GM21526 (cell line): ENCODE measurements at regions not wholly inside any gene's neighbourhood (a gene's known extent, or its start where the extent isn't known, plus 50 kb on each side); places are given as distances from the start of the nearest gene placed in this dataset.

Source experiments
- ATAC-seq: cut with Tn5 transposase; IDR thresholded peaks from one replicate; pipeline ENCODE4 v1.9.1; 2021; ENCODE audit warnings: moderate library complexity; ENCODE audit not compliant: unreplicated experiment, low FRiP score

GRCh38 chr9:38315085-38315595 is 77.4 kb upstream of the ALDH1B1 start:
- no peak for ATAC-seq

DNA sequence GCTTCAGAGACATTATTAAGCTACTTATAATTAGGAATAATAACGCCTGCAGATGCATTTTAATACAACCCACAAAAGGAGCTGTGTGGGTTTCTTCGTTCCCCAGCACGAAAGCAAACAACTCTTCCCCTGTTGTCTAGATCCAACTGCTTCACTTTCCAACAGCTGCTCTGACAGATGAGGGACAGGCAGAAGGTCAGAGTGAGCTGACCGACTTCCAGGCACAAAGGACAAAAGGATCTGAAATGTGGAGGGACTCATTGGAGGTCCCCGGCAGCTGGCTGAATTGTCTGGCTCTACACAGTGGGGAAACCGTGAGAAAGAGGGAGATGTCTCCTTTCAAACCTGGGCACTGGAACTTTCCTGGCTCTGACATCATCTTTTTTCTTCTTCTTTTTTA is 79.1 kb upstream of the ALDH1B1 start:
- no peak for ATAC-seq

DNA sequence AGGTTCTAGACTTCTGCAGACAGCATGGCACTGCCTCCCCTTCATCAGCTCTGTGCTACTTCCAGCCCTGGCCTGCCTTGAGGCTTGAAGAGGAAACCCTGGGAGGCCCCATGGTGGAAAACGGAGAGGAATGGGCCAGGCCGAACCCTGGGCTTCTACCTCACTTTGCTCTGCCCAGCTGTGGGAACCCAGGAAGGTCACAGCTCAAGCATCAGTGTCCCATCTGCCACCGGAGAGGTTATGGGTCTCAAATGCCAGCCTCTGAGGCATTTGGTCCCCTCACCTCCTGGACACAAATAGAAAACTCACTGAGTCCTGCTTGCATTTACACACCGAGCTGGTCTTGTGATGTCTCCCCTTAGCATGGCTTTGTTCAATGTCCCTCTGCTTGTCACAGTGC is 80.1 kb upstream of the ALDH1B1 start:
- ATAC-seq, result no peak

- ATAC-seq, result no peak
These were observed 80.9 kb upstream of the ALDH1B1 start for GRCh38 chr9:38311382-38312270.

GRCh38 chr9:38309324-38310195 is 82.9 kb upstream of the ALDH1B1 start:
- no peak for ATAC-seq

DNA sequence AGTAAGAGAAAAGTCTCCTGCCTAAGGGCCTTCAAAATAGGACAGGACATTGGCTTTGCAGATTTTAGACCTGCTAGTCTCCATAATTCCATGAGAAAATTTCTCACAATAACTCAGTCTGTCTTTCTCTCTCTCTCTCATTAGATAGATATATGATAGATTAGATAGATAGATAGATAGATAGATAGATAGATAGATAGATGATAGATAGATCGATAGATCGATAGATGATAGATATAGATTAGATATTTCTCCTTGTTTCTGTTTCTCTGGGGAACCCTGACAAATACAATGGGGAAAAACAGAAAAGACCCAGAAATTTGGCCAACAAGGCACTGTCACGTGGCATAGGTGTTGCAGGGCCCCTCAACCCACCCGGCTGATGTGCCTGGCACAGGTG is 84.4 kb upstream of the ALDH1B1 start:
- no peak for ATAC-seq

- no peak for ATAC-seq
These were observed 85.6 kb upstream of the ALDH1B1 start for GRCh38 chr9:38306899-38307298.

GRCh38 chr9:38305582-38305981 is 86.9 kb upstream of the ALDH1B1 start:
- ATAC-seq, result no peak

- ATAC-seq, result no peak
These were observed 91.0 kb upstream of the ALDH1B1 start for GRCh38 chr9:38301376-38302106.

- ATAC-seq, result no peak
These were observed 92.6 kb upstream of the ALDH1B1 start for GRCh38 chr9:38299856-38300255.

DNA sequence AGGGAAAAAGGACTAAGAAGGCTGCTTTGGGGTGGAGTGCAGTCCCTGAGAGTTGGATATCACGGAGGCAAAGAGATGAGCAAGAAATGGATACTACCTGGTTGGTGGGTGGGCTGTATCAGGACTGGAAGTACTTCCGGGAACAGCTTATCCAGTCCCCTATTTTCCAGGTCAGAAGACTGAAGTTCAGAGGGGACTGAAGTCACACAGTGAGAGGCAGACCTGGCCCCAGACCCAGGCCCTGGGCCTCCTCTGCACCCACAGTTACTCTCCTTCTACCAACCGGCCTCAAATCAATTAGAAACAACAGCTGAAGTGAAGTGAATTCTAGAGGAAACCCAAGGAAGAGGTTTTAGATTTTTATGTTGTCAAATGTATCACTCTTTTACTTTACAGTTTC is 93.6 kb upstream of the ALDH1B1 start:
- no peak for ATAC-seq

DNA sequence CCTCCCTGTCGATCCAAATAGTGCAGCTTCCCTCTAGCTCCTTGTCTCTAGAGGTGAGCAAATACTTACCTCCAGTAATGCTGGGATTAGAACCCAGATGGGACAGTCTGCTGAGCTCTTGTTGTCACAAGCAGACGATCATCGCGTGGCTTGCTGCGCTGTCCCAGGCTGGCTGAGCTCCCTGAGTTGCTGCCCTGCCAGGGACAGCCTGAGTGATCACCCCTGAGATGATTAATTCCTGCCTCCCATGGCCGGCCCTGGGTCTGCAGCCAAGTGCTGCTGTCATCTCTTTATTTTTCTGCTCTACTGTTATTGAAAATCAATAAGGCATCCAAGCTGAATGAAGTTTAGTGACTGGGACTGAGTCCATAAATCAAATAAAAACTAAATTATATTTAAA is 94.0 kb upstream of the ALDH1B1 start:
- ATAC-seq, result no peak

GRCh38 chr9:38296807-38297206 is 95.7 kb upstream of the ALDH1B1 start:
- no peak for ATAC-seq

- ATAC-seq, result no peak
These were observed 96.7 kb upstream of the ALDH1B1 start for GRCh38 chr9:38295764-38296163.

- ATAC-seq, result no peak
These were observed 98.1 kb upstream of the ALDH1B1 start for GRCh38 chr9:38294220-38294960.

DNA sequence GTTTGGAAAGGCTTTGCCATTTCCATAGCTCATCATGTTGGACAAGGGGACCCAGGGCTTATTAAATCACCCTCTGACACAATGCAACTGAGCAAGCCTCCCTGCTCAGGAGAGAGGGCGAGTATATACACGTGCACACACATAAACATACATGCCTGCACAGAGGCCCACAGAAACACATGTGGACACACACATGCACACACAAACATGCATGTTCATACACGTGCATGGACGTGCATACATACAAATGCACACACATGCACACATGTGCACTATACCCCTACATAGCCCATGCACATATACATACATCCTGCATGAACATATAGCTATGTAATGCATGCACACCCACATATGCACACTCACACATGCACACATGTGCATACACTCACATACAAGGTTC is 99.5 kb upstream of the ALDH1B1 start:
- no peak for ATAC-seq

DNA sequence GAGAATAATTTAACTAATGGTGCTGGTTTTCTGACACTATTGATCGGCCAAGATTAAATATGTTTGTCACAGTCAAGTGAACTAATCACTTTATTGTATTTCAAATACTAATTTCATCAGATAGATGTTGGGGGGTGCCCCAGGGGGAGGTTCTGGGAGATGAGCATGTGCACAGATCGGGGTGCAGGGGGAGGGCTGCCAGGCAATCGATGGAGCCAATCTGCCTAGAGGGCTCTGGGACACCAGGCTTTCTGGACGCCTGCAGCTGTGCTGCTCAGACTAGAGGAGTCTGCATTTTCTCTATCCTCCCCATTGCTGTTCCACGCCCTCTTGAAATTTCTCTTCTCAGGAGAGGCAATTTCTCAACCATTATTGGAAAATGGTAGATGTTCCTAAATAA is 100.0 kb upstream of the ALDH1B1 start:
- no peak for ATAC-seq

DNA sequence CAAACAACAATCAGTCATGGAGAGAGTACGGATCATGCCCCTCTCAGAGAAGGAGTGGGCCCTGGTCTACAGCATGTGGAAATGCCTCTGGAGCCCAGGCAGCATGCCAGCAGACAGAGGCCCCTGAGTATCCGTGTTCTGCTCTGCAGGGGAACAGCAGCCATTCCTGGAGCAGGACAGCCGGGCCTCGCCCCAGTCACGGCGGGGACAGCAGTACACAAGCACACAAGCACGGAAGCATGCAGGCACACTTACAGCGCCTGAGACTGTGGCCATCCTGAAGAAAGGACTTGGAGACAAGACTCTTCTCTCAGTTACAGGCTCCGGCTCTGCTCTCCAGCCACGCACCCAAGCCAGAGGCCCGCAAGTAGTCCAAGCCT is 102.6 kb upstream of the ALDH1B1 start:
- no peak for ATAC-seq

GRCh38 chr9:38289236-38289865 is 103.2 kb upstream of the ALDH1B1 start:
- no peak for ATAC-seq

GRCh38 chr9:38288502-38288901 is 104.0 kb upstream of the ALDH1B1 start:
- no peak for ATAC-seq
